ENCODE measurements at regions not wholly inside any gene's neighbourhood (a gene's known extent, or its start where the extent isn't known, plus 50 kb on each side); places are given as distances from the start of the nearest gene placed in this dataset.
"Not testable (repeated sequence)": the region's sequence is repeated elsewhere in the genome, so short reads cannot be mapped to it uniquely, and the experiment has no call there.

DNA sequence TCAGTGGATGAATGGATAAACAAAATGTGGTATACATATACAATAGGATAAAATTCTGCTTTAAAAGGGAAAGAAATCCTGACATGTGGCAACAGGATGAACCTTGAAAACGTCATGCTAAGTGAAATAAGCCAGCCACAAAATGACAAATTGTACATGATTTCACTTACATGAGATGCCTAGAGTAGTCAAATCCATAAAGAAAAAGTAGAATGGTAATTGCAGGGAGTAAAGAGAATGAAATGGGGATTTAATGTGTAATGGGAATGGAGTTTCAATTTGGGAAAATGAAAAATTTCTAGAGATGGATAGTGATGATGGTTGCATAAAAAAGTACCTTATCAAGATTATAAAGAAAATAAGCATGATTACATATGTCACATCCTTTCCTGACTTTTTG is 1489.2 kb upstream of the C9orf72 start:
- Mint-ChIP-seq H3K9me3 (peaks cover 8 to 22% of the 10 kb centered on the region in 2 donors), H3K27ac (no peak overlapping the region), H3K36me3 (no peaks in the 10 kb centered on the region)
- ATAC-seq (no peak), DNase-seq (ENCODE audit: low spot score in 2 of 2) (no peak)

DNA sequence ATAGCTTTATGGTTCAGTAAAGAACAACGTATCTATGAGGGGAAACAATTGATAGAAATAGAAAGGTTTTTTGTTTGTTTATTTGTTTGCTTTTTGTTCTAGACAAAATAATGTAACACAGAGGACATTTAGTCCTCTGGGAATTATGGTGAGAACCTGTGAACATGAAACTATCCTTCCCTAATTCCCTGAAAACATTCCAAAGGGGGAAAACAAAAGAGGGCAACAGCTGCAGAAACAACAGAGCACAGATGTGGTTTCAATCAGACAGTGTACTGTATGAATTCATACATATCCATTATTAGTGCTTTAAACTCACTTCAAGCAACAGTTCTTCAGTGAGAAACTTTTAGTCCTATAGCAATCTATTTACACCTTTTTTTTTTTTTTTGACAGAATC is 1489.8 kb upstream of the C9orf72 start:
- ATAC-seq (no peak), DNase-seq (ENCODE audit: low spot score in 2 of 2) (no peak)
- H3K27ac Mint-ChIP-seq, result no peak overlapping the region
- H3K9me3 Mint-ChIP-seq, result peaks cover 3 to 16% of the 10 kb centered on the region in 2 donors
- H3K36me3 Mint-ChIP-seq, result no peaks in the 10 kb centered on the region

GRCh38 chr9:29066141-29066640 is 1492.9 kb upstream of the C9orf72 start:
- H3K36me3 Mint-ChIP-seq, result no peaks in the 10 kb centered on the region
- no peak for ATAC-seq
- peaks cover 0 to 7% of the 10 kb centered on the region in 2 donors for H3K9me3 Mint-ChIP-seq
- no peak for DNase-seq (ENCODE audit: low spot score in 2 of 2)
- no peak overlapping the region for H3K27ac Mint-ChIP-seq

GRCh38 chr9:29068461-29068860 is 1495.2 kb upstream of the C9orf72 start:
- DNase-seq (ENCODE audit: low spot score in 2 of 2), result no peak
- Mint-ChIP-seq H3K9me3 (peaks cover 0 to 7% of the 10 kb centered on the region in 2 donors), H3K36me3 (no peaks in the 10 kb centered on the region), H3K27ac (no peak overlapping the region)
- no peak for ATAC-seq

GRCh38 chr9:29069376-29069775 is 1496.1 kb upstream of the C9orf72 start:
- no peak overlapping the region for H3K27ac Mint-ChIP-seq
- ATAC-seq (no peak), DNase-seq (ENCODE audit: low spot score in 2 of 2) (no peak)
- H3K9me3 Mint-ChIP-seq, result peaks cover 0 to 7% of the 10 kb centered on the region in 2 donors
- H3K36me3 Mint-ChIP-seq, result no peaks in the 10 kb centered on the region

DNA sequence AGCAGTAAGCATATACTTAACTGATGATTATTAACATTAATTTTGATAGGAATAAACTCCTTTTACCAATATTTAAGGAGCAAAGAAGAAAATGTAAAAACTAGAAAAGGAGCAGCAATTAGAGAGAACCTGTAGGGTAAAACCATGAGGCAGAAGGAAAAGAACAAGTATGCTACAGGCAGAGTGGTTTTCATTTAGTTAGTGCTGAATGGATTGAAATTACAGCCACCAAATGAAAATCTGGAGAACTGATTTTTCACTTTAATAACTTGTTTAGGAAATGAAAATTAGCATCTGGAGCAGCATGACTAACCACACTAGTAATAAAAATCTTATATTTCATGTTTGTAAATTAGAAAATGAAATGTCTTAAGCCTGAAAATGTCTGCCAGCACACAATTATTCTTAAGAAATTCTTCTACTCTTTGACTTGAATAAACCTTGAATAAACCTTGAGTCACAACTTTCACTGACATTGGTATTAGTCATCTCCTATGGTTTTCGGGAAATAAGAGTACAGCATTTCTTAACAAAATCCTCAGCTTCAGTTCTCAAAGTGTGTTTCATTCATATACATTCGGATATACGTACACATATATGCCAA is 1504.9 kb upstream of the C9orf72 start:
- no peaks in the 10 kb centered on the region for H3K36me3 Mint-ChIP-seq
- H3K9me3 Mint-ChIP-seq, result peaks cover 8 to 10% of the 10 kb centered on the region in 2 donors
- DNase-seq (ENCODE audit: low spot score in 2 of 2), result no peak
- ATAC-seq, result no peak
- no peak overlapping the region for H3K27ac Mint-ChIP-seq

DNA sequence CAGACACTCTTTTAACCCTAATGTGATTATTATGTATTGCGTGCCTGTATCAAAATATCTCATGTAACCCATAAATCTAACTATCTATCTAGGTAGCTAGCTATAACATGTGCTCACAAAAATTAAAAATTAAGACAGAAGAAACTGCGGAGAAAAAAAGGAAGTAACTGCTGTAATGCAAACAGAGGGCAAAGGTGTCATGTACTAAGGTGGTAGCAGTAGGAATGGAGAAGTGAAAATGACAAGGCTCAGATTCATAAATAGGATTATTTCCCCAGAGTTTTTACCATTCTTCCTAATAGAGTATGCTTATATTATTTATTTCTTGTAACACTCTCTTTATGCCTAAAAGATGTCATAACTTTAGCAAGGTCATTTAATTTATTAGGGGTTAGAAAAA is 1527.5 kb upstream of the C9orf72 start:
- Mint-ChIP-seq H3K9me3 (peaks cover 0 to 11% of the 10 kb centered on the region in 2 donors), H3K36me3 (no peaks in the 10 kb centered on the region), H3K27ac (no peak overlapping the region)
- ATAC-seq (no peak), DNase-seq (ENCODE audit: low spot score in 2 of 2) (no peak)

DNA sequence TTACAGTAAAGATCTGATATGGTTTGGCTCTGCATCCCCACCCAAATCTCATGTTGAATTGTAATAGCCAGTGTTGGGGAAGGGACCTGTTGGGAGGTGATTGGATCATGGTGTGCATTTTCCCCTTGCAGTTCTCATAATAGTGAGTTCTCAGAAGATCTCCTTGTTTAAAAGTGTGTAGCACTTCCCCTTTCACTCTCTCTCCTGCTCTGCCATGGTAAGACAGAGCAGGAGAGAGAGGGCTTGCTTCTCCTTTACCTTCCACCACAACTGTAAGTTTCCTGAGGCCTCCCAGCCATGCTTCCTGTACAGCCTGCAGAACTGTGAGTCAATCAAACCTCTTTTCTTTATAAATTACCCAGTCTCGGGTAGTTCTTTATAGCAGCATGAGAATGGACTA is 1530.9 kb upstream of the C9orf72 start:
- DNase-seq (ENCODE audit: low spot score in 2 of 2); H3K36me3 Mint-ChIP-seq; H3K27ac Mint-ChIP-seq; ATAC-seq: not testable (repeated sequence)
- H3K9me3 Mint-ChIP-seq, result peaks cover 0 to 11% of the 10 kb centered on the region in 2 donors

- Mint-ChIP-seq H3K9me3 (peaks cover 0 to 9% of the 10 kb centered on the region in 2 donors), H3K27ac (no peak overlapping the region), H3K36me3 (no peaks in the 10 kb centered on the region)
- DNase-seq (ENCODE audit: low spot score in 2 of 2), result no peak
- ATAC-seq, result no peak
Observed at GRCh38 chr9:29118555-29118954, 1545.3 kb upstream of the C9orf72 start.

GRCh38 chr9:29126783-29127182 is 1553.5 kb upstream of the C9orf72 start:
- H3K36me3 Mint-ChIP-seq, result peaks cover 0 to 14% of the 10 kb centered on the region in 2 donors
- ATAC-seq (no peak), DNase-seq (ENCODE audit: low spot score in 2 of 2) (no peak)
- peaks cover 21 to 32% of the 10 kb centered on the region in 2 donors for H3K9me3 Mint-ChIP-seq
- no peak overlapping the region for H3K27ac Mint-ChIP-seq

DNA sequence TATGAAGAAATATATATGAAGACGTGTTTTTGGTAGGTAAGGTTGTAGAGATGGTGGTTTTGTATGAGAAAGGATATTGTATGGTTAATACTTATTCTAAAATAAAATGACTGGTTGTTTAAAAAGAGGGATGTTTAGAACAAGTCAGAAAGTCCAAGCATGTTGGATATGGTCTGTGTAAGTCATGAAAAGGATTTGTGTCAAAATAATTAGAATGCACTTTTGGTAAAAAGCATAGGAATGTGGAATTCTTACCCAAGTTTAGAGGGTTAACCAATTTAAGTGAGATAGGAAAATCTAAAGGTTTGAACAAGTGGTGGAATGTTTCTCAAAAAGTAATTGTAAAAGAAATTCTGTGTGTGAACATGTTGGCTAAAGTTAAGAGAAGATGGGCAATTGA is 1556.5 kb upstream of the C9orf72 start:
- DNase-seq (ENCODE audit: low spot score in 2 of 2) (no peak), ATAC-seq (no peak)
- peaks cover 21 to 27% of the 10 kb centered on the region in 2 donors for H3K9me3 Mint-ChIP-seq
- peaks cover 0 to 14% of the 10 kb centered on the region in 2 donors for H3K36me3 Mint-ChIP-seq
- no peak overlapping the region for H3K27ac Mint-ChIP-seq

DNA sequence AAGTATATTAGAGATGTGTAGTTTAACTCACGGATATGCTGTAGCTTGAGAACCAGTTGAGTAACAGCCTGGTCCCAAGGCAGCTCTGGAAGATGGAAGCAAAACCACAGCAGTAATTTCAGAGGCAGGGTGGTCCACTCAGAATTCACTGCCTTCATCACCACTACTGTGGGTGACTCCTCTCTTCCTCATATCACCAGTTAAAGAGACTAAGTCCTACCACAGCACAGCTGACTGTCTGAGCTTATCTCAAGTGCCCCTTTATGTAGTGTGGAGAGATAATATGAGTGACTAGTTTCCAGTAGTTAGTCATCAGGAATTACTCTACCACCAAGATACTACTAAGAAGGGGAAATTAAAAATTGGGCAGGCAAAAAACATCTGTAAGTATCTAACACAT is 1571.2 kb upstream of the C9orf72 start:
- ATAC-seq (no peak), DNase-seq (ENCODE audit: low spot score in 2 of 2) (no peak)
- Mint-ChIP-seq H3K9me3 (peaks cover 15 to 19% of the 10 kb centered on the region in 2 donors), H3K36me3 (no peaks in the 10 kb centered on the region), H3K27ac (no peak overlapping the region)

DNA sequence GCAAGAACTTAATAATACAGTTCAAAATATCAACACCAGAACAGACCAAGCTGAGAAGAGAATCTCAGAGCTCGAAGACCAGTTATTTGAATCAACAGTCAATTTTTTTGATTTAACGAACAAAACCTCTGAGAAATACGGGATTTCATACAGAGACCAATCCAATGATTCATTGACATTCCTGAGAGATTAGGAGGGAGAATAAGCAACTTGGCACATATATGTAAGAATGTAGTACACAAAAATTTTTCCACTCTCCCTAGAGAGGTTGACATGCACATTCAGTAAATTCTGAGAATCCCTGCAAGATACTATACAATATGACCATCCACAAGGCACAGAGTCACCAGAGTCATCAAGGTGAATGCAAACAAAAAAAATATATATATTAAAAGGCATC is 1577.3 kb upstream of the C9orf72 start:
- no peak overlapping the region for H3K27ac Mint-ChIP-seq
- no peak for DNase-seq (ENCODE audit: low spot score in 2 of 2)
- peaks cover 7 to 10% of the 10 kb centered on the region in 2 donors for H3K9me3 Mint-ChIP-seq
- ATAC-seq, result no peak
- no peaks in the 10 kb centered on the region for H3K36me3 Mint-ChIP-seq

DNA sequence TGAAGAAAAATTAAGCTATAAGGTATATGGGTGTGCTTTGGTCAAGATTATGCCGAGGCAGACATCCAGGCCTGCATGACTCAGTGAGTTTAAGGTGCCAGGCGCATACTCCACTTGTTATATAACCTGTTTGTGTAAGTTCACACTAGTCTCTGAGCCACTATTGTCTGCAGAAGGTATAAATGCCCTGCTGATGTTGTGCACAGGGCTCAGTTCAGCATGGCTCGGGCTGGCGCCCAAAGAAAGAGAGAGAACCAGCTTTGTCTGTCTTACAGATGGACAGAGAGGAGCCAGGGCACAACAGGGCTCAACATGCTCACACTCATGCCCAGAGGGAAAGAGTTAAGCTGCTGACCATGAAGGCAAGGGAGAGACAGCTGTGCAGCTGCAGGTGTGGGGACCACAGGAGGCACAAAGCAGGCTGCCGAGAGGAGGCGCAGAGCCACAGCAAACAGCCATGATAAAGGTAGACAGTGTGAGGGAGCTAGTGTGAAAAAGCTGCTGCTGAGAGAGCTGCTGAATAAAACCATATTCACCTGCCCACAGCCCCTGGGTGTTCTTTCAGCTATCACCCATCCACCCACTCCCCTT is 1587.6 kb upstream of the C9orf72 start:
- DNase-seq (ENCODE audit: low spot score in 2 of 2), result no peak
- Mint-ChIP-seq H3K36me3 (no peaks in the 10 kb centered on the region), H3K9me3 (peaks cover 9 to 14% of the 10 kb centered on the region in 2 donors), H3K27ac (no peak overlapping the region)
- no peak for ATAC-seq

GRCh38 chr9:29174136-29174535 is 1600.9 kb upstream of the C9orf72 start:
- Mint-ChIP-seq H3K36me3 (no peaks in the 10 kb centered on the region), H3K9me3 (peaks cover 0 to 3% of the 10 kb centered on the region in 2 donors), H3K27ac (no peak overlapping the region)
- no peak for DNase-seq (ENCODE audit: low spot score in 2 of 2)
- ATAC-seq, result no peak

GRCh38 chr9:29176231-29176630 is 1603.0 kb upstream of the C9orf72 start:
- H3K36me3 Mint-ChIP-seq, result no peaks in the 10 kb centered on the region
- DNase-seq (ENCODE audit: low spot score in 2 of 2) (no peak), ATAC-seq (no peak)
- H3K9me3 Mint-ChIP-seq, result peaks cover 0 to 7% of the 10 kb centered on the region in 2 donors
- H3K27ac Mint-ChIP-seq, result no peak overlapping the region

- no peaks in the 10 kb centered on the region for H3K36me3 Mint-ChIP-seq
- H3K9me3 Mint-ChIP-seq, result peaks cover 0 to 7% of the 10 kb centered on the region in 2 donors
- DNase-seq (ENCODE audit: low spot score in 2 of 2), result no peak
Observed at GRCh38 chr9:29176786-29177185, 1603.5 kb upstream of the C9orf72 start.

GRCh38 chr9:29183971-29184370 is 1610.7 kb upstream of the C9orf72 start:
- no peak for DNase-seq (ENCODE audit: low spot score in 2 of 2)
- no peak for ATAC-seq

More at GRCh38 chr9:29176786-29177185, 1603.5 kb upstream of the C9orf72 start:
- ATAC-seq, result no peak
- H3K27ac Mint-ChIP-seq, result no peak overlapping the region

More at GRCh38 chr9:29183971-29184370, 1610.7 kb upstream of the C9orf72 start:
- Mint-ChIP-seq H3K27ac (no peak overlapping the region), H3K9me3 (peaks cover 0 to 5% of the 10 kb centered on the region in 2 donors), H3K36me3 (no peaks in the 10 kb centered on the region)
